HFFc6 (cell line): ENCODE measurements at regions not wholly inside any gene's neighbourhood (a gene's known extent, or its start where the extent isn't known, plus 50 kb on each side); places are given as distances from the start of the nearest gene placed in this dataset.

Experiments used
- DNase-seq: peaks from one replicate; pipeline ENCODE4 v3.0.0-alpha.2; 2018
- H3K27ac Mint-ChIP-seq: 2 replicates; pipeline ENCODE4 v1.8.0; 2020; ENCODE audit warnings: mild to moderate bottlenecking, mixed read lengths
- H3K27me3 Mint-ChIP-seq: 2 replicates; pipeline ENCODE4 v1.8.0; 2021; ENCODE audit warnings: mild to moderate bottlenecking, moderate library complexity, mixed read lengths; ENCODE audit not compliant: insufficient read depth
- H3K36me3 Mint-ChIP-seq: 2 replicates; pipeline ENCODE4 v1.8.0; 2021; ENCODE audit warnings: low read depth, mixed read lengths
- H3K4me1 Mint-ChIP-seq: 2 replicates; pipeline ENCODE4 v1.8.0; 2020; ENCODE audit warnings: low read depth, mixed read lengths
- H3K4me3 Mint-ChIP-seq: 2 replicates; pipeline ENCODE4 v1.8.0; 2020; ENCODE audit warnings: mild to moderate bottlenecking, moderate library complexity, mixed read lengths
- H3K9me3 Mint-ChIP-seq: 2 replicates; pipeline ENCODE4 v1.8.0; 2020; ENCODE audit warnings: mild to moderate bottlenecking, mixed read lengths
- CTCF ChIP-seq: fragments of 200-600 bp; sonication (generic); IDR thresholded peaks from 2 replicates; pipeline ENCODE4 v1.5.0; 2021; ENCODE audit warnings: antibody characterized with exemption, mild to moderate bottlenecking

GRCh38 chr18:41674506-41674905 is 280.5 kb upstream of the PIK3C3 start:
- Mint-ChIP-seq H3K4me3 (no peak overlapping the region), H3K9me3 (no peaks in the 10 kb centered on the region), H3K4me1 (no peaks in the 10 kb centered on the region), H3K27ac (no peak overlapping the region), H3K36me3 (no peaks in the 10 kb centered on the region), H3K27me3 (no peaks in the 10 kb centered on the region)
- DNase-seq = no peak
- no peak for TF ChIP-seq CTCF

GRCh38 chr18:41666231-41666630 is 288.8 kb upstream of the PIK3C3 start:
- H3K27me3 Mint-ChIP-seq = peaks cover 4% of the 10 kb centered on the region
- H3K27ac Mint-ChIP-seq = no peak overlapping the region
- no peaks in the 10 kb centered on the region for H3K4me1 Mint-ChIP-seq
- H3K36me3 Mint-ChIP-seq = no peaks in the 10 kb centered on the region
- H3K4me3 Mint-ChIP-seq = no peak overlapping the region
- no peak for DNase-seq
- no peaks in the 10 kb centered on the region for H3K9me3 Mint-ChIP-seq
- TF ChIP-seq CTCF = no peak

- Mint-ChIP-seq H3K4me1 (peaks cover 4% of the 10 kb centered on the region; the same call in 1 of the 2 replicates), H3K4me3 (no peak overlapping the region), H3K27me3 (peaks cover 4% of the 10 kb centered on the region), H3K9me3 (no peaks in the 10 kb centered on the region), H3K27ac (no peak overlapping the region), H3K36me3 (no peaks in the 10 kb centered on the region)
- no peak for TF ChIP-seq CTCF
- DNase-seq = no peak
Measured at GRCh38 chr18:41665210-41665609, 289.8 kb upstream of the PIK3C3 start.

GRCh38 chr18:41660654-41661053 is 294.4 kb upstream of the PIK3C3 start:
- Mint-ChIP-seq H3K9me3 (no peaks in the 10 kb centered on the region), H3K36me3 (no peaks in the 10 kb centered on the region), H3K4me1 (peaks cover 6% of the 10 kb centered on the region; the same call in 1 of the 2 replicates), H3K27me3 (peaks cover 5% of the 10 kb centered on the region), H3K4me3 (no peak overlapping the region), H3K27ac (no peak overlapping the region)
- DNase-seq = no peak
- TF ChIP-seq CTCF = no peak

- Mint-ChIP-seq H3K4me1 (peaks cover 6% of the 10 kb centered on the region; the same call in 1 of the 2 replicates), H3K36me3 (no peaks in the 10 kb centered on the region), H3K4me3 (no peak overlapping the region), H3K27ac (no peak overlapping the region), H3K9me3 (no peaks in the 10 kb centered on the region), H3K27me3 (peaks cover 5% of the 10 kb centered on the region)
- DNase-seq = no peak
- no peak for TF ChIP-seq CTCF
Measured at GRCh38 chr18:41659438-41660130, 295.4 kb upstream of the PIK3C3 start.
